NOMO-1 treated with dmso at 0.1 percent for 144 hours (cell line): ENCODE measurements at regions not wholly inside any gene's neighbourhood (a gene's known extent, or its start where the extent isn't known, plus 50 kb on each side); places are given as distances from the start of the nearest gene placed in this dataset.

Experiments used
- DNase-seq: peaks from one replicate; lab custom pipeline; 2025; ENCODE audit not compliant: unreplicated experiment; lab: John Stamatoyannopoulos, UW

DNA sequence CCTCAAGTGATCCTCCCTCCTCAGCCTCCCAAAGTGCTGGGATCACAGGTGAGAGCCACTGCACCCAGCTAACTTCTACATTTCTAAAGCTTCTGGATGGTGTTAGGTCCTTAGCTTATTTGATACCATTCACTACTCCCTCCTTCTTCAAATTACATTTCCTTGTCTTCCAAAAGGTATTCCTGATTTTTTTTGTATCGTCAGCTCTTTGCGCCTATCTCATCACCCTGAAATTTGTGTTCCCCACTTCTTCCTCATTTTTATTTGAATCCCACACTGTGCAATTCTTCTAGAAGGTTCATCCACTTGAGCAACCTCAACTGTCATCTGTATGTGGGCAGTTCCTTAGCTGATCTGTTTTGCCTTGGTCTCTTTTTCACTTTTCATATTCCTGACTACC is 241.8 kb upstream of the RGS6 start:
- no peak for DNase-seq

DNA sequence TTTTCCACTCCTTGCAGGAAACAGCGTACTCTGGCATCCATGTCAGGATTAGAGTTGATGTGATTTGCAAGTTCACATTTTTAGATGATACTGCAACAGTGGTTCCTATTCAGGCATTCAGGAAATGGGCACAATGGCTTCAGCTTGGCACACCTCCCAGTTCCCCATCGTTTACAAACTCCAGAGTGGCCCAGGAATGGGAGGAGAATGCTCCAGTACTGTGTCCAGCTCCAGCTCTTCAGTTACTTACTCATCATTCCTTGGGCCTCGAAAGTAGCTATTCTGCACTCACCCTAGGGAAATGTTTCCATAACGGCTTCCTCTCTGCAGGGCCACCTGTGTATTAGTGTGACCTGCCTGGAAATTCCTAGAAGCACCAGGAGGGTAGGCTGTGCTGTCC is 239.7 kb upstream of the RGS6 start:
- DNase-seq: no peak

DNA sequence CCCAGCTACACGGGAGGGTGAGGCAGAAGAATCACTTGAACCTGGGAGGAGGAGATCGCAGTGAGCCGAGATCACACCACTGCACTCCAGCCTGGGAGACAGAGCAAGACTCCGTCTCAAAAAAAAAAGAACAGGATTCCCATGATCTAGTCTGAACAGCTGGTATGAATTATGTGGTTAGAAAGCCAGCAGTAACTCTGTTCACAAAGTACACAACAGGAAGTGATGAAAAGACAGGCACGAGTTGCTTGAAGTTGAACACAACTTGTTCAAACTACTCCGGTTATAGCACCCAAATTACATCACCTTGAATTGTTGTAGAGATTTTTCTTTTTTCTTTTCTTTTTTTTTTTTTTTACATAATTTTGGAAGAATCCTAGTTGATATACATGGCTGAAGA is 238.8 kb upstream of the RGS6 start:
- DNase-seq: no peak

DNA sequence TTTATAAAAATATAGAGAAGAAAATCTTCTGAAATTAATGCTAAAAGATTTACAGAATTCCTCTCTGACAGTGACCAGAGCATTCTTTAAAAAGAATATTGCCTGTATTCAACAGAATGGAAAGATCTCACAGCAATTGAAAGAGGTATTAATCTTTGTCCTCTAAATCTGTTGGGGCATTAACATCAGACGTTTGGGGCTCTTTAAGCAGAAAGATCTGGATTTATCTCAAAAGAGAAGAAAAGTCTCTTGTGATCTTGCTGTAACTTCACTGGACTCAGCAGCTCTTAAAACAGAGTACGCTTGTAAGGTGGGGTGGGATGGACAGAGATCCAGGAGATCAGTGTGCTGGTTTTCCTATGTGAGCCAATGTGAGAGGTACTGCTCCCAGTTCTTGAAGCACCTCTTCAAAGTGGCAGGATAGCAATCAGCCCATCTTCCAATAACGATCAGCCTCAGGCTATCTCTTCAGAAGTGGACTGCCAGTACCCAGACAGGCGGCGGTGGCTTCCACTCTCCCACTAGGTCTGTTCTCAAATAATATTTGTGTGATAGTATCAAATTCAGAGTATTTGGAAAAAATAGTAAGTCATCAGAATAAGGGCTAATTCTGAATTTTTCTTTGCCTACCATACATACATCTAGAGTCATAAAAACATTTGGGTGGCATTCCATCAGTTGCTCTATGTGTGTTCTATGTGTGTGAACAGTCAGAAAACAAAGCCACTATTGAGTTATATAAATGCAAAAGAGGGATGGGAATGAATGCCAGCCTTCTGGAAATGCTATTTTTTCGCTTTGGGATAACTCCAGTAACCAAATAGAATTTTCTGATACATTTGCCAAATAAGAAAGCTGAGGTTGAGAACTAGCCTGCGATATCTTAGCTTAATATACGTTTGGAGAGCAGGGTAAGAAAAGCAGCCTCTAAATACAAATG is 237.4 kb upstream of the RGS6 start:
- no peak for DNase-seq

DNA sequence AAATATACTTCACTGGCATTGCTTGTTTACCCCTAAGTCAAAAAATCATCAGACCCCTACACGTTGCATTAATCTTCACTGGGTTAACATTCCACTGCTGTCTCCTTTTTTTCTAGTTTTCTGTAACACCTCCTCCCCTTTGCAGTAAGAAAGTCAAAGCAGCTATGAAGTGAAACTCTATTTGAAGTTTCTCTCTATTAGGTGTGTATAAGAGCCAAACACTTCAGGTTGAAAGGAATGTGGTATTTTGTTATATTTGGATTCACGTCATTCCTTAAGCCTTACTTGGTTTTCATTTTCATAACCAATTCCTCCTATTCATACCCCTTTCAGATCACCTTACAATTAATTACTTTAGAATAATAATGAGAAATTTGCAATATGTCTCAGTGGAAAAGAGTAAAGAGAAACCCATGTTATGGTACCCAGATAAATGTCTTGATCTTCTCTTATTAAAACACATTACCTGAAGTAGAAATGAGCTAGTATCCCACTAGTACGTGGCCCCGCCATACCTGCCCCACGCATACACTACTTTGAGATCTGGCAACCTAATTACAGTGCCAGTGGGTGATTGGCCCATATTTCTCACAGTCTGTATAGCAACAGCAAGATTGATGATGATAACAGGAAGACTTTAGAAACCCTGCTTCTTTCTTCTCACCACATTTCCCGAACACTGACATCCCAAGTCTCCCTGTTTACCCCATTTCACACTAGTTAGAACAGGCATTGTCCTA is 236.4 kb upstream of the RGS6 start:
- DNase-seq: no peak

DNA sequence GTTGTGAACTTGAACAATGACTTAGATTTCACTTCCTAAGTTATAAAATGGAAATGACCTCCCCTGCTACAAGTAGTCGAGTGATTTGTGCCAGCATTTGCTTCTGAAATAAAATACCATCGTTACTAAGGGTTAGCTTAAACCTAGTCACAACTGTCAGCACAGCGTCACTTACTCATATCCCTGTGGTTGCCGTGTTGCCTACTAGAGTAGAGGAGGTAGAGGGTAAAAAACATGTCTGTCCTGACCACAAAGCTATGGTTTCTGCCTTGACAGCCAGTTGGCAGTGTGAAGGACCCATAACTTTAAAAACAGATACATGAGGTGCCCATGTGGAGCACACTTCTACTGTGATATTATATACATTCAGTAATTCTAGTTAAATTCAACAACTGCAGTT is 234.2 kb upstream of the RGS6 start:
- DNase-seq: no peak

DNA sequence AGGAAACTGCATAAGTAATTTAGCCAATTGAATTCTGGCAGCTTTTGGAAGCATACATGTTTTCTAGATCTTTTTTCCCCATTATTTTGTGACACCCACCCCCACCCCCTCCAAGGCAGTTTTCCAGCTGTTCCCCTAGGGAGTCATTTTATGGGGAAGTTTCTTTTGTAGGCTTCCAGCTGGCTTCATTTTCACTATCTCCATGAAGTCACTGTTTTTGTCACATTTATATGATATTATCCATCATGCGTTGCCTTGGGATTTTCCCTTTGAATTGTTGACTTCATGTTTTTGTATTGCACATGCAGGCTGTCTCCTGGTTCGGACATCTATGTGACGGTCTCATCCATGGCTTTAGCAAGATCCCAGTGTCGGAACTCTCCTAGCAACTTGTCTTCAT is 233.6 kb upstream of the RGS6 start:
- no peak for DNase-seq

DNA sequence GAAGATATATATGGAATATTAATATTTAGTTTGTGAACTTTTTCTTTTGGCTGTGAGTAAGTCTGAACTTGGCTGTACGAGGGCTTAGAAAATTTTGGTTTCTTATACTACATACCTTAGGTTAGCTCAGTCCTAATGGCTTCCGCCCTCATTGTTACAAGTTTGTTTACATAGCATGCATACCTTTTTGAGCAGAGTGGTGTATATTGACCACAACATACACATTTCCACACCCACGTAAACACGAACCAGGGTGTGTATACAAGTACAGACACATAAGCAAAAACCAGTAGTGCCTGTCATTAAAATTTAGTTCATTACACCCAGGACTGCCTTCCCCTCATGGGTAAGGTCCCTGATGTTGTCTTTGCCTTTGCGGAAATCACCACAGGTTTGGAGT is 230.2 kb upstream of the RGS6 start:
- no peak for DNase-seq

DNA sequence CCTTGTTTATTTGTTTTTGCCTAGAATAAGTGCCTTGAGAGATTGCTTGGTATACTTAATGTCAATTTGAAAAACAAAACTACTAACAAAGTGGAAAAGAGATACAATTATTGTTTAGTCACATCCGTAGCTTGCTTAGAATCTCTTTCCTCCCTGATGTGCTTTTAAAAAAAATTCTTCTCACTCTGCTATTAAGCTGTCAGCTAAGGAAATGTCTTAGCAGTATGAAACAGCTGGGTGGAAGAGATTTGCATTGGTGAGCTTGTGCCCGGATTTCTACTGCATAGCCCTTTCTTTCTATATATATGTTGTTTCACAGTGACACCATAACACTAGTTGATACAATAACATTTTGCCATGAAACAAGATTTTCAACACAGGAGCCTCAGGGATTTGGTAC is 229.4 kb upstream of the RGS6 start:
- DNase-seq: no peak

DNA sequence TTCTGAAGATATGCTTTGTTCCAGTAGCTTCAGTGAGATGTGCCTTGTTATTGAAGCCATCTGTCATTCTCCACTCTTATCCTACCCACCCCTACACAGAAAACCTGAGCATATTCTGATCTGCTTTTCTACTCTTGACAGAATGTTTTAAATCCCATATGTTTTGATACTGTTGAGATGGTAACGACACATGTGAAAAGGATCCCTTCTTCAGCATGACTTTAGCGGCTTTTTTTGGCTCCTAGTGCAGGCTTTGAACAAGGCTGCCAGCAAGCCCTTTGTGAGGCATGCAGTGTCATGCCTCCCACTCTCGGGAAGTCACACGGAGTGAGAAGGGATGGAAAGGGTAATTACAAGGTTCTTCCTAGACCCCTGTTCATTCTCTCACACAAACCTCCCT is 228.8 kb upstream of the RGS6 start:
- DNase-seq: no peak

DNA sequence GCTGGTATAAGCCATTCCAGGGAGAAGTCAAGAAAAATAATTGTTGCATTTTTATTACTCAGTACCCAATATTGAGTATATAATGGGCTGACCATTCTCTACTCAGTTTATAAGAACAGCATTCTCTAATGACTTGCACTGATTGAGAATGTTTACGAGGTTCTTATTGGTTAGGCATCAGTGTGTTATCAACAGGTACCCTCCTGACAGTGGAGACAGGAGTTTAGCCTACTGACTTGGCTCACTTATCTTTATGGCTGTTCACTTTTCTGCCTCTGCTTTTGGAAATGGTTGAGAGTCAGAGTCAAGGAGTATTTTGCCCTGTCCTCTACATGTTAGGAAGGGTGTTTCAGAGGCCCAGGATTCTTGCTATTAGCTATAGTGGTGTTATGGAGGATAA is 228.0 kb upstream of the RGS6 start:
- DNase-seq: no peak

DNA sequence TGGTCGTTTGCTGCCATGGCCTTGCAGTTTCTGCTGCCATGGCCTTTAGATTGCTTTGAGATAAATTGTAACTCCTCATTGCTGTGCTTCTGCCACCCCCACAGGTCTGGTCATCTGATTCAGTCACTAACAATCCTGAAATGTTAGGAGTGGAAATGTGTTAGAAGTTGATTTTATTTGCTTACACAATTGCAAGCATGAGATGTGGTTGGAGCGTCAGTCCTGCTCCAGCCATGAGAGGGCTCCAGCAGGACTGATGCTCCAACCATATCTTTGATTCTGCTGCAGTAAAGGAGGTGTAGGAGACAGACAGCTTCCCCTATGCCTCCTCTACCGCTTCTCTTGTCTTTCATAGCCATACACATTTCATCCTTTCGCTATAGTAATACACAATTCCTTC is 226.8 kb upstream of the RGS6 start:
- no peak for DNase-seq

DNA sequence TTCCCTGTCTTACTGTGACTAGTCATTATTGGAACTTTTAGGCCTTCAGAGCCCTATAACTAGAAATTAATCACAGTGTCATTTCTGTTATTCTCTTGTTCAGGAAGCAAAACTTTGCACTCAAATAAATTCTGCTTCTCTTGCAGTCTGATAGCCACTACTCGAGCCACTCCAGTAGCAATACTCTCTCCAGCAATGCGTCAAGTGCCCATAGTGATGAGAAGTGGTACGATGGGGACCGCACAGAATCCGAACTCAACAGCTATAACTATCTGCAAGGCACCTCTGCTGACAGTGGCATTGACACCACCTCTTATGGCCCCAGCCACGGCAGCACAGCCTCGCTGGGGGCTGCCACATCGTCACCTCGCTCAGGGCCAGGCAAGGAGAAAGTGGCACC is 223.2 kb upstream of the RGS6 start:
- DNase-seq: no peak

DNA sequence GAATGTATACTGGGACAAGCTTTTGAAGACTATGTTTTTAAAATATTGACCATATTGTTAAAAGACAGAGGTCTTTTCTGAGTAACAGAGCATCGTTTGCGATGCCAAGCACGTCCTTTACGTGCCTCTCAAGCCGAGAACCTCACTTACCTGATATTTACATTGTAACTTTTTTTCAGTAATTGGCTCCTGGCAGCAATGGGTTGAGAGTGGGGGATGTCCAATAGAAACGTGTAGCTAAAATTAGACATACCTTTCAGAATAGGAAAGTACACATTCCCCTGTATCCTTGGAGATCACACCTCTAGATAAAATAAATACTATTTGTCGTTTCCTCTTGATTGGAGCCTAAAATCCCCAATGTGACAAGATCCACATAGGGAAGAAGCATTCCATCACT is 222.2 kb upstream of the RGS6 start:
- no peak for DNase-seq

DNA sequence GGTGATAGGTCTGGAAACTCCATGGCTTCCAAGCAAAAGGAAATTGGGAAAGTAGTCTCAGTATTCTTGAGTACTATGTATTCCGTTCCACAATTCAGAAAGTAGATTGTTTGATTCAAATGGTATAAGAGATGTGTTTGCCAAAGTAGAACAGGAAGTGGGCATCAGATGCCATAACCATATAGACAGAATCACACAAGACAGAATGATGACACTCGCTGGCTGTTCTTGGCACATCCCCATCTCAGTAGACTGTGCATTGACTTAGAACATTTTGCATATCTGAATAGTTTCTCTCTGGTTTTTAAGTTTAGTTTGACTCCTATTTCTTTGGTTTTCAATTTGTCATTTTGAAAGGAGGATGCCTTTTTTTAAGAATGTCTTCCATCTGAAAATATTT is 221.1 kb upstream of the RGS6 start:
- DNase-seq: no peak

DNA sequence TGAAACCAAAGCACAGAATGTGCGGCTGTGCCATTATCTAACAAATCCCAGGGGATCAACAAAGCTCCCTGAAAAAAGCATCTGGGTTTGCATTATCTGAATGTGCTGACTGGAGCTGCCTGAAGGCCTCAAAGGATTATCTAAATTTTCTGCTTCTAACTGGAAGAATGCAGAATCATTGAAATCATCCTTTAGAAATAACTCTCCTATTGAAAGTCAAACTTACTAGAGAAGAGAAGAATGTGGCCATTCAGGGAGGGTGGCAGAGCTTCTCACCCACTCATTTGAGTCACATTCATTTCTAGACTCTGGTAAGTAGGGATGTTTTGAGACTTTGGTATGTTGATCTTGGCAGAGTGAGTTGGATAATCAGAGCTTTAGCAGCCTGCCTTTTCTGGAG is 220.6 kb upstream of the RGS6 start:
- no peak for DNase-seq

DNA sequence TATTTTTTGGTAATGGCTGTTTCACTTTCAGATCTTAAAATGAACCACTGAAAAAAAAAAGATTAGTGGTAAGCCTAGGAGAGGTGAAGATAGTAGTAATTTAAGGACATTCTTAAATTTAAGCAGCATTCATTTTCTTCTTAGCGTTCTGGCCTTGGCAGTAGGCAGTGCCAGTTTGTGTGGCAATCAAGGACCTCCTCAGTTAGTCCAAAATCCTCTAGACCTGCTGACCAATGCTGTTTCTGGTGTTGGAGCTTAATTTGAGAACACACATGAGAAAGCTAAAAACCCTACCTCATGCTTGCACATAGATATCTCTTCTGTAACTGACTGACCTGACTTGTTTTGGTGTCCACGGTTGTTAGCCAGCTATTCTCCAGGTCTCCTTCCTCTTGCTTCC is 219.8 kb upstream of the RGS6 start:
- no peak for DNase-seq

DNA sequence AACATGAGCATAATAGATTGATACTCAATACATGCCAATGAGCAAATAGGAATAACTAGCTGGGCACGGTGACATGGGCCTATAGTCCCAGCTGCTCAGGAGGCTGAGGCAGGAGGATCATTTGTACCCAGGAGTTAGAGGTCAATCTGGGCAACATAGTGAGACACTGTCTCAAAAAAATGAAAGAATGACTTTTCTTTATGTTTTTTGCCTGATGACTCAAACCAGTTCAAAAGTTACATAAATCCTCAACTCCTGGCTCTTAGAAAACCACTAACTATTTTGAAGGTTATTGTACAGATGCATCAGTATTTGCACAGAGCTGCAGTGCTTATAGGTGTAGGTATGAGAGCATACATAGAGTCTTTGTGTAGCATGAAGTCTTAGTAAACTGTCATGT is 219.2 kb upstream of the RGS6 start:
- DNase-seq: no peak

DNA sequence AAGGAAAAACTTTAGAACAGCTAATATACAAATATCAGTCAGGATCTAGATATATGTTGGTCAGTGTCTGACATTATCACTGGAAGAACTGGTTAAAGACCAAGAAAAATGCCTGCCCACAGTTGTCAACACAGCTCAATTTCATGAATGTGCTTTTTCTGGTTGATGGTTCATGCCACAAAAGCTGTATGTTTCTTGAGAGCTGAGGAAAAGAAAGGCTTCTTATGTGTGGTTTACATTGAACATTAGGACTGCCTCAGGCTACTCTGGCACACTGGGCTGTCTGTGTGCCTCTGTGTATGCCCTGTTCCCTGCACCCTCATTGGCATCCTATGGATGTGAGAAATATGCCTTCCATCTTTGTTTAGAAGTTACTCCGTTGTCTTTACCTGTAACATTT is 218.8 kb upstream of the RGS6 start:
- DNase-seq: no peak

DNA sequence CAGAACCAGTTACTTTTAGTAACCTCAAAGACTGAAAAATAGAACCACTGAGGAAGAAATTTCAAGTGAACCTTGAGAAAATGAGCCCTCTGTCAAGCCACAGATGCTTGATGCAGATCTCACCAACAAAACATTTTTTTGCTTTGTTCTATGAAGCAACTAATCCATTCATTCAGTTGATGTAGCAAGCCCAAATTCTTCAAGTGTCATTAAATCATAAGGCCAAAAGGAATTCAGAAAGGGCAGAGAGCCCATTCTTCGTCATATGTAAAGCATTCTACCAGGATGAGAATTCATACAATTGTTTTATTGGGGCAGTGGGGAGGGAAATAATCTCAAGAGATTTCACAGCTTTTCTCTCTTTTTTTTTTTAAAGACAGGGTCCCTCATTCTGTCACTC is 218.0 kb upstream of the RGS6 start:
- no peak for DNase-seq

DNA sequence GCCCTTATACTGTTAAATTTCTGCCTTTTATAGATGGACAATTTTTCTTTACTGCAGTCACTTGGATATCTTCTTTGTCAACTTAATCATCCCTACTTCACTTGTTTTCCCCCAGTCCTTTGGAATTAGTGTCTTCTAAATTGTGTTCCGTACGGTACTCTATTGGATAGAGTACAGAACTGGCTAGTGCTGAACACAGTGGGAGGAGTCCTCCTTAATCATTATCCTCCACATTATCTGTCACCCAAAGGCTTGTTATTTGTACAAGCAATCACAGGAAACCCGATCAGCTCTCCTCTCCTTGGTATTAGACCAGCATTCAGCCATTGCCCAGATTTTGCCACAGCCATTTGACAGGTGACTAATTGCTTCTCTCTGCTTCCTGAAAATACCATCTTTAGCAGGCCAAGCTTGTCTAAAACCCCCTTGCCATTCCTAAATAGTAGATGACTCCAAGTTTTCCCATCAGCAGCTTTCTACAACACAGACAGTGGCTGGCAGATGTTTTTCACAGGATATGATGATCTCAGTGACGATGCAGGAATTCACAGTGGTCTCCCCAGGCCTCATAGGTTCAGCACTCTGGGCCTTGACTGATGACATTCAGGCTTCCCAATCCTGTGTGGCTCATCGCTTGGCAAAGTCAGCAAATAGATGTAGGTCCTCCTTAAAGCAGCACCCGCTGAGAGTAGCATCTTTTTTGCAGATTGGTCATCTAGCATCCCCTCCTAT is 216.0 kb upstream of the RGS6 start:
- no peak for DNase-seq
